ENCODE measurements at regions not wholly inside any gene's neighbourhood (a gene's known extent, or its start where the extent isn't known, plus 50 kb on each side); places are given as distances from the start of the nearest gene placed in this dataset.

- Mint-ChIP-seq H3K36me3 (no peaks in the 10 kb centered on the region), H3K4me3 (no peak overlapping the region), H3K9me3 (peaks cover 1% of the 10 kb centered on the region; the same call in 1 of the 2 replicates), H3K27ac (no peak overlapping the region), H3K4me1 (0 out of 2 replicates have a peak, but pooled peaks cover 5% of the 10 kb centered on the region), H3K27me3 (ENCODE audit: low read depth) (no peaks in the 10 kb centered on the region)
- ChIA-PET POLR2A (no interaction called here), CTCF (no interaction called here)
- DNase-seq (ENCODE audit: low spot score), result no peak
- TF ChIP-seq EMX1 (CRISPR knock-in tag; IDR thresholded peaks at IDR 0.05) (no peak), FOXK1 (CRISPR knock-in tag; IDR thresholded peaks at IDR 0.05) (no peak), NFE2L1 (CRISPR knock-in tag; IDR thresholded peaks at IDR 0.05) (no peak), ZNF425 (CRISPR knock-in tag; conservative IDR thresholded peaks at IDR 0.05) (no peak), FOXP1 (CRISPR knock-in tag; IDR thresholded peaks at IDR 0.05; ENCODE audit: borderline replicate concordance) (no peak), ZNF281 (CRISPR knock-in tag; IDR thresholded peaks at IDR 0.05) (no peak), SMAD4 (CRISPR knock-in tag; IDR thresholded peaks at IDR 0.05) (no peak), ETV6 (CRISPR knock-in tag; IDR thresholded peaks at IDR 0.05) (no peak), MYBL2 (CRISPR knock-in tag; IDR thresholded peaks at IDR 0.05) (no peak), E2F1 (CRISPR knock-in tag; IDR thresholded peaks at IDR 0.05) (no peak), JAZF1 (CRISPR knock-in tag; IDR thresholded peaks at IDR 0.05) (no peak), SMAD3 (CRISPR knock-in tag; IDR thresholded peaks at IDR 0.05; ENCODE audit: borderline replicate concordance) (no peak), ESRRA (CRISPR knock-in tag; IDR thresholded peaks at IDR 0.05; ENCODE audit: borderline replicate concordance) (no peak), ZBTB43 (CRISPR knock-in tag; IDR thresholded peaks at IDR 0.05) (no peak), AFF4 (CRISPR knock-in tag; IDR thresholded peaks at IDR 0.05; ENCODE audit: borderline replicate concordance) (no peak)
- no peak for ATAC-seq
Observed at GRCh38 chr11:128232588-128232987, 354.8 kb downstream of the ETS1 start.

Measured in WTC11 (cell line).